Calu3 (cell line): ENCODE measurements at regions not wholly inside any gene's neighbourhood (a gene's known extent, or its start where the extent isn't known, plus 50 kb on each side); places are given as distances from the start of the nearest gene placed in this dataset.

Experiments used
- BruUV-seq: library from RNA; stranded (reverse); fragments of 400-500 nt; replicated peaks from 2 replicates; lab custom pipeline; 2021; lab: Mats Ljungman, UMichigan
- CTCF ChIA-PET: fragments of 300-600 bp; sonication (Branson Sonifier 250); formaldehyde crosslinking; loops from one replicate; lab custom pipeline; 2022; ENCODE audit warnings: antibody characterized with exemption; lab: Charles Lee
- DNase-seq: peaks from one replicate; pipeline ENCODE4 v3.0.0; 2022
- H3K27ac Mint-ChIP-seq: one replicate; pipeline ENCODE4 v1.8.0; 2022; ENCODE audit warnings: mixed read lengths; ENCODE audit not compliant: unreplicated experiment
- H3K27me3 Mint-ChIP-seq: one replicate; pipeline ENCODE4 v1.8.0; 2022; ENCODE audit warnings: mixed read lengths; ENCODE audit not compliant: unreplicated experiment
- H3K36me3 Mint-ChIP-seq: one replicate; pipeline ENCODE4 v1.8.0; 2022; ENCODE audit warnings: mild to moderate bottlenecking, moderate library complexity, mixed read lengths; ENCODE audit not compliant: insufficient read depth, unreplicated experiment
- H3K4me1 Mint-ChIP-seq: one replicate; pipeline ENCODE4 v1.8.0; 2022; ENCODE audit warnings: mild to moderate bottlenecking, low read depth, mixed read lengths; ENCODE audit not compliant: unreplicated experiment
- H3K4me3 Mint-ChIP-seq: one replicate; pipeline ENCODE4 v1.8.0; 2022; ENCODE audit warnings: mild to moderate bottlenecking, low read depth, moderate library complexity, mixed read lengths; ENCODE audit not compliant: unreplicated experiment
- H3K9me3 Mint-ChIP-seq: one replicate; pipeline ENCODE4 v1.8.0; 2022; ENCODE audit warnings: low read depth, mixed read lengths; ENCODE audit not compliant: unreplicated experiment
- CTCF ChIP-seq: fragments of 200-600 bp; IDR thresholded peaks from one replicate; pipeline ENCODE4 v1.8.0; 2022; ENCODE audit warnings: antibody characterized with exemption; ENCODE audit not compliant: unreplicated experiment
- intact Hi-C: fragments of 100-400 bp; cut with micrococcal nuclease; formaldehyde crosslinking; loops from one replicate; pipeline ENCODE4 v1.10.0; 2022; ENCODE audit not compliant: unreplicated experiment

- CTCF ChIA-PET: no interaction called here
- Mint-ChIP-seq H3K36me3 (no peaks in the 10 kb centered on the region), H3K4me3 (no peak overlapping the region), H3K4me1 (peaks cover 18% of the 10 kb centered on the region), H3K27me3 (no peaks in the 10 kb centered on the region), H3K27ac (no peak overlapping the region), H3K9me3 (peaks cover 8% of the 10 kb centered on the region)
- no peak for TF ChIP-seq CTCF
- intact Hi-C loops: no loop called here
- BruUV-seq: no TSS peak
- no peak for DNase-seq
Observed at GRCh38 chr9:83177747-83178146, 114.8 kb upstream of the RASEF start.

DNA sequence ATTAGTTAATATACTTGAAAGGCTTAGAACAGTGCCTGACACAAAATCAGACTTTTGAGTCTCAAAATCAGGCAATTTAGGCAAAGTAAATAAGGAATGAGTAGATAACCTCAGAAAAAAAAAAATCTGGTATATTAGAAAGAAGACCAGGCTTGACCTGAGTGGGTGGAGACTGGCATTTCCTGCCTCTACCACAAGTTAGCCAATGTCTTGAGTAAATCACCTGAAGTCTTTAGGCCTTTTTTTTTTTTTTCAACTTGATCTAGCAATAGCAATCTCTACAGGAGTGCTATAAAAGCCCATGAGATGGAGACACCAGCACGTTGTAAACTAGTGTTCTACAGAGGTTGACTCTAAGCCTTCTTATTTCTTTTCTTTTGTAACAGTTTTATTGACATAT is 104.2 kb upstream of the RASEF start:
- TF ChIP-seq CTCF: no peak
- Mint-ChIP-seq H3K4me1 (peaks cover 45% of the 10 kb centered on the region), H3K27ac (peak overlapping the region; percentile 83), H3K9me3 (peaks cover 12% of the 10 kb centered on the region), H3K4me3 (peak overlapping the region; percentile 43), H3K36me3 (no peaks in the 10 kb centered on the region), H3K27me3 (no peaks in the 10 kb centered on the region)
- intact Hi-C loops: loop anchor here (10.0 kb wide), 1 partner anchor 102 kb away; the partner anchor contains the start of gene RASEF
- BruUV-seq: no TSS peak
- DNase-seq: peak; percentile 38
- CTCF ChIA-PET: interaction anchor here (0.9 to 1.2 kb wide), 3 partner anchors 37 to 377 kb away, joined by 5 read pairs; partner anchors contain the start of gene RASEF

DNA sequence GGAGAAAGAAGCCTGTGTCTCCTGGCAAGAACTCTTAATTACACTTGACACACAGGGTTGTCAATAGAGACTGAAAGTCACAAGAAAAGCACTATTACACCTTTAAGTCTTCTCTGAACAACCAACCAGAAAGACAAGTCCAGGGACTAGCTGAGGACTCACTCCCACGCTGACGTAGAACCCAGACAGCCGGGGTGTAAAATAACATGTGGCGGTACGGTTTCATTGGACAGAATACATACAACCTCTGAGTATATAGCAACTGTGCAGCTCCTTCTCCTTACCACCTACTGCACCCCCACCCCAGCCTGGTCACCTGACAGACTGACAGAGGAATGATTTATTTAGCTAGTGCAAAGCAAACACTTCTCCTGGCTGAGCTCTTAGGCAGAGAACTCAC is 103.4 kb upstream of the RASEF start:
- peak overlapping the region; percentile 83 for H3K27ac Mint-ChIP-seq
- TF ChIP-seq CTCF: no peak
- no peaks in the 10 kb centered on the region for H3K27me3 Mint-ChIP-seq
- peaks cover 45% of the 10 kb centered on the region for H3K4me1 Mint-ChIP-seq
- no TSS peak for BruUV-seq
- intact Hi-C loops: loop anchor here (10.0 kb wide), 1 partner anchor 102 kb away; the partner anchor contains the start of gene RASEF
- peak overlapping the region; percentile 43 for H3K4me3 Mint-ChIP-seq
- H3K9me3 Mint-ChIP-seq: peaks cover 6% of the 10 kb centered on the region
- no peaks in the 10 kb centered on the region for H3K36me3 Mint-ChIP-seq
- CTCF ChIA-PET: interaction anchor here (0.9 to 1.2 kb wide), 3 partner anchors 36 to 378 kb away, joined by 5 read pairs; partner anchors contain the start of gene RASEF
- peak; percentile 78 for DNase-seq

- no peak for TF ChIP-seq CTCF
- intact Hi-C loops: no loop called here
- no peak for DNase-seq
- no peaks in the 10 kb centered on the region for H3K36me3 Mint-ChIP-seq
- H3K27me3 Mint-ChIP-seq: no peaks in the 10 kb centered on the region
- CTCF ChIA-PET: no interaction called here
- H3K27ac Mint-ChIP-seq: peak overlapping the region; percentile 7
- H3K4me3 Mint-ChIP-seq: no peak overlapping the region
- H3K4me1 Mint-ChIP-seq: peaks cover 26% of the 10 kb centered on the region
- H3K9me3 Mint-ChIP-seq: peaks cover 5% of the 10 kb centered on the region
- no TSS peak for BruUV-seq
Observed at GRCh38 chr9:83155733-83156132, 92.8 kb upstream of the RASEF start.
